ENCODE measurements at regions not wholly inside any gene's neighbourhood (a gene's known extent, or its start where the extent isn't known, plus 50 kb on each side); places are given as distances from the start of the nearest gene placed in this dataset.

GRCh38 chr4:167581449-167581965, 347.2 kb upstream of the SPOCK3 start:
- Histone ChIP-seq H3K36me3 (no peaks in the 10 kb centered on the region), H3K4me3 (no peak overlapping the region), H3K9me3 (no peaks in the 10 kb centered on the region), H3K27ac (no peak overlapping the region), H3K27me3 (no peaks in the 10 kb centered on the region), H3K4me1 (no peaks in the 10 kb centered on the region)
- TF ChIP-seq POLR2A (IDR thresholded peaks at IDR 0.05) (no peak), POLR2AphosphoS5 (IDR thresholded peaks at IDR 0.05) (no peak), CTCF (IDR thresholded peaks at IDR 0.05) (no peak), EP300 (IDR thresholded peaks at IDR 0.05; ENCODE audit: low read depth) (no peak)
- DNase-seq: no peak
- 79% methylated on average over 14 of the region's 19 CpGs; no CpG with 5 or more reads in 1 of the 2 donors for WGBS, 2 donors (ENCODE audit: low coverage in 1 of 2)
- intact Hi-C loops (cut with DNase I; ENCODE audit: low total_unique reads) (no loop called here), in situ Hi-C loops (cut with MboI; ENCODE audit: low pct_ligation_motif_present in 1 of 4, low pct_unique_long_range_greater_than_20kb in 1 of 4, low sequenced_read_pairs in 3 of 4) (no loop called here)

- Histone ChIP-seq H3K4me3 (no peak overlapping the region), H3K27me3 (no peaks in the 10 kb centered on the region), H3K27ac (no peak overlapping the region), H3K4me1 (no peaks in the 10 kb centered on the region), H3K9me3 (no peaks in the 10 kb centered on the region), H3K36me3 (no peaks in the 10 kb centered on the region)
- DNase-seq: no peak
- in situ Hi-C loops (cut with MboI; ENCODE audit: low pct_ligation_motif_present in 1 of 4, low pct_unique_long_range_greater_than_20kb in 1 of 4, low sequenced_read_pairs in 3 of 4) (no loop called here), intact Hi-C loops (cut with DNase I; ENCODE audit: low total_unique reads) (no loop called here)
- 76 to 88% methylated on average over 5 of the region's 5 CpGs for WGBS, 2 donors (ENCODE audit: low coverage in 1 of 2)
- no peak for TF ChIP-seq CTCF (IDR thresholded peaks at IDR 0.05)
- TF ChIP-seq POLR2AphosphoS5 (IDR thresholded peaks at IDR 0.05): no peak
- TF ChIP-seq POLR2A (IDR thresholded peaks at IDR 0.05): no peak
- no peak for TF ChIP-seq EP300 (IDR thresholded peaks at IDR 0.05; ENCODE audit: low read depth)
Observed at GRCh38 chr4:167587361-167587760, 353.1 kb upstream of the SPOCK3 start.

GRCh38 chr4:167595898-167596297, 361.6 kb upstream of the SPOCK3 start:
- in situ Hi-C loops (cut with MboI; ENCODE audit: low pct_ligation_motif_present in 1 of 4, low pct_unique_long_range_greater_than_20kb in 1 of 4, low sequenced_read_pairs in 3 of 4) (no loop called here), intact Hi-C loops (cut with DNase I; ENCODE audit: low total_unique reads) (no loop called here)
- TF ChIP-seq EP300 (IDR thresholded peaks at IDR 0.05; ENCODE audit: low read depth): no peak
- TF ChIP-seq POLR2AphosphoS5 (IDR thresholded peaks at IDR 0.05): no peak
- no peak for TF ChIP-seq CTCF (IDR thresholded peaks at IDR 0.05)
- TF ChIP-seq POLR2A (IDR thresholded peaks at IDR 0.05): no peak
- Histone ChIP-seq H3K36me3 (no peaks in the 10 kb centered on the region), H3K27ac (no peak overlapping the region), H3K27me3 (no peaks in the 10 kb centered on the region), H3K4me3 (no peak overlapping the region), H3K9me3 (no peaks in the 10 kb centered on the region), H3K4me1 (no peaks in the 10 kb centered on the region)
- WGBS, 2 donors (ENCODE audit: low coverage in 1 of 2): 82 to 84% methylated on average over 3 of the region's 3 CpGs
- no peak for DNase-seq

GRCh38 chr4:167602157-167602556, 367.9 kb upstream of the SPOCK3 start:
- no peaks in the 10 kb centered on the region for H3K4me1 ChIP-seq
- H3K36me3 ChIP-seq: no peaks in the 10 kb centered on the region
- WGBS, 2 donors (ENCODE audit: low coverage in 1 of 2): 62 to 86% methylated on average over 2 of the region's 2 CpGs
- in situ Hi-C loops (cut with MboI; ENCODE audit: low pct_ligation_motif_present in 1 of 4, low pct_unique_long_range_greater_than_20kb in 1 of 4, low sequenced_read_pairs in 3 of 4): no loop called here
- no peaks in the 10 kb centered on the region for H3K9me3 ChIP-seq
- H3K4me3 ChIP-seq: no peak overlapping the region
- no peaks in the 10 kb centered on the region for H3K27me3 ChIP-seq
- no peak for DNase-seq
- TF ChIP-seq POLR2AphosphoS5 (IDR thresholded peaks at IDR 0.05): no peak
- no peak for TF ChIP-seq POLR2A (IDR thresholded peaks at IDR 0.05)
- TF ChIP-seq EP300 (IDR thresholded peaks at IDR 0.05; ENCODE audit: low read depth): no peak
- no peak for TF ChIP-seq CTCF (IDR thresholded peaks at IDR 0.05)
- intact Hi-C loops (cut with DNase I; ENCODE audit: low total_unique reads): no loop called here
- no peak overlapping the region for H3K27ac ChIP-seq

Data from transverse colon (tissue), 4 donors.